NCI-H1105 treated with DMSO at 0.1 percent for 48 hours (cell line): ENCODE measurements at regions not wholly inside any gene's neighbourhood (a gene's known extent, or its start where the extent isn't known, plus 50 kb on each side); places are given as distances from the start of the nearest gene placed in this dataset.
A peak's percentile ranks its signal among the peaks of the same experiment; 100 is the strongest.
"Not testable (repeated sequence)": the region's sequence is repeated elsewhere in the genome, so short reads cannot be mapped to it uniquely, and the experiment has no call there.

Experiments
- DNase-seq: peaks from one replicate; lab custom pipeline; 2025; lab: John Stamatoyannopoulos, UW

- DNase-seq: no peak
These were observed 102.6 kb upstream of the ZPLD1 start for GRCh38 chr3:102332205-102332604.

DNA sequence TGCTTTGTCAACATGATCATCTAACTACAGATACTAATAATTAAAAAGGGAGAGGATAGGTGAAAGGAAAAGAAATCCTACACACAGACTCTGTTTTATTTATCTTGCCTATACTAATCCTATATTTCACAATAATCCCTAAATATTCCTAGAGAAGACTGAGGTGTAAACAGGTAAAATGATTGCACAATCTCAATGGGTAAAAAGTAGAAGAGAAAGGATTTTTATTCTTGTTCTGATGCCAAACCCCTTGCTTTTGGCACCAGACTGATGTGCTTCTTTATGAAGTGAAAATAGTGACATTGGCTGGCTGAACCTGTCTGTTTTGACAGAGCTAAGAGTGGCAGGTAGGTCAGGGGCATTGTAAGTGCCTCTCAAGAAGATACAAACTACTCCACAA is 101.9 kb upstream of the ZPLD1 start:
- DNase-seq: no peak

DNA sequence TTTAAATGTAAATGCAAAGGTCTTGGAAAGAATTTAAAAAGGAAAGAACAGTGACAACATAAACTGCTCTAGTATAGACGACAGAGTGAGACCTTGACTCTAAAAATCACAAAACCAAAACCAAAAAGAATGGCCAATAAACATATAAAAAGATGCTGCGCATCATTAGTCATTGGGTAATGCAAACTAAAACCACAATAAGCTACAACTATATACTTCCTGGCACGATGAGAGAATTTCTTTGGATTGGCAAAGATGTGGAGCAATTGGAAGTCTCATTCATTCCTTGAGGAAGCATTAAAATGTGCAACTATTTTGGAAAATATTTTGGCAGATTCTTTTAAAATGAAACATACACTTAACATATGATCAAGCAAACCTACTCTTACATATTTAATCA is 98.7 kb upstream of the ZPLD1 start:
- DNase-seq: no peak

GRCh38 chr3:102339671-102340070 is 95.1 kb upstream of the ZPLD1 start:
- no peak for DNase-seq

GRCh38 chr3:102346897-102347296 is 87.9 kb upstream of the ZPLD1 start:
- no peak for DNase-seq

DNA sequence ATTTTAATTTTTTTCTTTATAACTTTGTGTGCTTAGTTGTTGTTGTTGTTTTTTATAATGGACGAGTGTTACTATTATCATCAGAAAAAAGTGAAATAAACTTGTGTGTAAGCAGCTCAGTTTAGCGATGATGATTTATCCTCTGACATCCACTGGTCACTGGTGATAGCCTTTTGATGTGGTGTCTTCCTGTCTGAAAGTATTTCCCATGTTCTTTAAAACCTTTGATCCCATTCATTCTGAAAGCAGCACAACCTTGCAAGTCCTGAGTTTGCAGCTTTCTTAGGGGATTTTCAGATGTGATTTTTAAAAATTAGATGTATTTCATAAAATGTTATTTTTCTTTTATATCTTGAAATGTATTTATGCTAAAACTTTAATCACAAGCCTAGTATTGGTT is 85.9 kb upstream of the ZPLD1 start:
- no peak for DNase-seq

DNA sequence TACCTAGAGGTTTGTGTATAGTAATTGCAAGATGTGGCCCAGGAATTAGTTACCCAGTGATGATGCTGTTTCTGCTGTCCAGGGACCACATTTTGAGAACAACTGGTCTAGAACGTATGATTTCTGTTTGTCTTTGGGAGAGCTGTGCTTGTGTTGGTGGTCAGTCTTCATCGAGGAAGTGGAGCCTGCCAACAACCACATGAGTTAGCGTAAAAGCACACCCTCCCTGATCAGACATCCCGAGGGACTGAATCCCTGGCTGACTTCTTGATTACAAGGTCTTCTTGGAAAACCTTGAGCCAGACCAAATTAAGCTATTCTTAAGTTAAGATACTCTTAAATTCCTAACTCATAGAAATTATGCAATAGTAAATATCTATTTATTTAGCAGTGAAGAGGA is 81.7 kb upstream of the ZPLD1 start:
- no peak for DNase-seq

GRCh38 chr3:102353805-102354204 is 81.0 kb upstream of the ZPLD1 start:
- DNase-seq: no peak

DNA sequence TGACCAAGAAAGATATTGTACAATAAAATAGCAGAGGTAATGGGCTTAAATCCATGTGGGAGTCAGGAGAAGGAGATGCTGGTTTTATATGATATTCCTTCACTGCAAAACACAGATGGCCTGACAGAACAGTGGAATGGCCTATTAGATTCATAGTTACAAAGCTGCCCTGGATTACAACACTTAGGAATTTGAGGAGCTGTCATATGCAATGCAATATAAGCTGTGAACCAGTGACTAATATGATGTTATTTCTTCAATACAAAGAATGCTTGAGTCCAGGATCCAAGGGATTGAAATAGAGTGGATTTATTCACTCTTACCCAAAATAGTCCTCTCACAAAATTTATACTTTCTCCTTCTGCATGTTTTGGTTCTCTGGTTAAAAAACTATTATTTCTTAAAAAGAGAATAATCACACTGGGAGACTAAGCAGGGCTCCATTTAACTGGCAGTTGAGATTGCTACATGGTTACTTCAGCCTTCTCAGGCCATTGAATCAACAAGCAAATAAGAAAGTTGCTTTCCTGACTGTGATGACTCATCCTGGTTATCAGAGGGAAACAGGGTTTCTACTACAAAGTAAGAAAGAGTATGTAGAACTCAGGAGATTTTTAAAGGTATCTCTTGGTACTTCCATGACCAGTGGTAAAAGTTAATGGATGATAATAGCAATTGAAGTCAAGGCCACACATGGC is 79.8 kb upstream of the ZPLD1 start:
- no peak for DNase-seq

- DNase-seq: no peak
These were observed 78.3 kb upstream of the ZPLD1 start for GRCh38 chr3:102356506-102356905.

- not testable (repeated sequence) for DNase-seq
These were observed 77.5 kb upstream of the ZPLD1 start for GRCh38 chr3:102357313-102357712.

GRCh38 chr3:102360183-102360860 is 74.5 kb upstream of the ZPLD1 start:
- DNase-seq: no peak

DNA sequence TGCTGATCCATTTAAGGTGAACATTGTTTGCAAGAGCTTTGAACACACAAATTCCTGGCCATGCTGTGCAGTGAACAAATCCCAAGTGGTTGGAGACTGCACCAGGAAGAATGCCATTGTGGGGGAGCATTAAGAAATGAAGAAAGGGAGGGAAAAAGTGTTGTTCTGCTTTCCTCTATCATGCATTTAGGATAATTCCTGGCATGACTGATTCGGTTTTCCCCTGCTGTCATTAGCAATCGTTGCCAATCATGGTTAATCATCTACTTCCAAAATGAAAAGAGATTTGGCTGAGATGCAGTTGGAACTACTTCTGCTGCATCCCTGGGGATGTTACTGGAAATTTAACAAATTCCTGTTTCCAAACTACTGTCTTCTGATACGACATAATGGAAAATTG is 73.7 kb upstream of the ZPLD1 start:
- DNase-seq: no peak

DNA sequence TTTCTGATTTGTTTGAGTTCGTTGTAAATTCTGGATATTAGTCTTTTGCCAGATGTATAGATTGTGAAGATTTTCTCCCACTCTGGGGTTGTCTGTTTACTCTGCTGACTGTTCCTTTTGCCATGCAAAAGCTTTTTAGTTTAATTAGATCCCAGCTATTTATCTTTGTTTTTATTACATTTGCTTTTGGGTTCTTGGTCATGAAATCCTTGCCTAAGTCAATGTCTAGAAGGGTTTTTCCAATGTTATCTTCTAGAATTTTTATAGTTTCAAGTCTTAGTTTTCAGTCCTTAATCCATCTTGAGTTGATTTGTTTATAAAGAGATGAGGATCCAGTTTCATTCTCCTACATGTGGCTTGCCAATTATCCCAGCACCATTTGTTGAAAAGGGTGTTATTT is 68.7 kb upstream of the ZPLD1 start:
- not testable (repeated sequence) for DNase-seq

- no peak for DNase-seq
These were observed 59.8 kb upstream of the ZPLD1 start for GRCh38 chr3:102374863-102375634.

DNA sequence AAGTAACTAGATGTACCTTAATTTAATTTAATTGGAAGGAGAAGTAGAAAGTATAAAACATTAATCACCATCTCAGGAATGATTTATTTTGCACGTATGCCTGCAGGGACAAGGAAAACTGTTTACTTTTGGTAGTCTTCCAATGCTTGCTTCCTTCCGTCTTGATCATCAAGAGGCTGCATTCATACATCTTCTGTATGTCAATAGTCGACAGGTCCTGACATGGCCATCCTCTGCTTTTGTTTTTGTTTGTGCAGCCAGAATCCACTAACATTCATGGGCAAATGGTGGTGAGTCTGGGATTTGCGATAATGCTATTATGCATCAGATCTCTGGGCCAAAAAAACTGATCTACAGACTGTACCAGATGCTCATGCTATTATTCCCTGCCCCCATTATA is 56.6 kb upstream of the ZPLD1 start:
- peak; percentile 83 for DNase-seq

DNA sequence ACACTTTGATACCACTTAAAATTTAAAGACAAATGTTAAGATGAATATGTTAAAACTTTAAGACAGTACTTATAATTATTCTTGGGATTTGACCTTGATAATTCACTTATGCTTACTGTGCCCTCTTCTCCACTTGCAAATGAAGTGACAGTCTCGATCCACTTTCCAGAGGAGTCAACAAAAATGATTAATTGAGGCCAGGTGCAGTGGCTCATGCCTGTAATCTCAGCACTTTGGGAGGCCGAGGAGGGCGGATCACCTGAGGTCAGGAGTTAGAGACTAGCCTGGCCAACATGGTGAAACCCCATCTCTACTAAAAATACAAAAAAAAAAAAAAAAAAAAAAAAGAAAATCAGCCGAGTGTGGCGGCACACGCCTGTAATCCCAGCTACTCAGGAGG is 52.6 kb upstream of the ZPLD1 start:
- DNase-seq: not testable (repeated sequence)
